Mammary epithelial cell (primary cell): ENCODE measurements at regions not wholly inside any gene's neighbourhood (a gene's known extent, or its start where the extent isn't known, plus 50 kb on each side); places are given as distances from the start of the nearest gene placed in this dataset.

ENCODE experiments used
- EZH2 ChIP-seq: IDR thresholded peaks from 2 replicates; pipeline ENCODE4 v1.6.1; 2012; ENCODE audit warnings: low read length, inconsistent platforms, borderline replicate concordance
- TF ChIP-seq, protein P1 (sequence below), 2 donors: IDR thresholded peaks in 1 of 2; conservative IDR thresholded peaks in 1 of 2; 2 replicates each; pipeline ENCODE4 v1.5.1; 2011 to 2012; ENCODE audit warnings: inconsistent platforms in 2 of 2, low read length in 2 of 2, mild to moderate bottlenecking in 2 of 2, control low read depth in 1 of 2, low read depth in 1 of 2; ENCODE audit not compliant: insufficient read depth in 1 of 2; ENCODE audit errors: extremely low read depth in 1 of 2

DNA sequence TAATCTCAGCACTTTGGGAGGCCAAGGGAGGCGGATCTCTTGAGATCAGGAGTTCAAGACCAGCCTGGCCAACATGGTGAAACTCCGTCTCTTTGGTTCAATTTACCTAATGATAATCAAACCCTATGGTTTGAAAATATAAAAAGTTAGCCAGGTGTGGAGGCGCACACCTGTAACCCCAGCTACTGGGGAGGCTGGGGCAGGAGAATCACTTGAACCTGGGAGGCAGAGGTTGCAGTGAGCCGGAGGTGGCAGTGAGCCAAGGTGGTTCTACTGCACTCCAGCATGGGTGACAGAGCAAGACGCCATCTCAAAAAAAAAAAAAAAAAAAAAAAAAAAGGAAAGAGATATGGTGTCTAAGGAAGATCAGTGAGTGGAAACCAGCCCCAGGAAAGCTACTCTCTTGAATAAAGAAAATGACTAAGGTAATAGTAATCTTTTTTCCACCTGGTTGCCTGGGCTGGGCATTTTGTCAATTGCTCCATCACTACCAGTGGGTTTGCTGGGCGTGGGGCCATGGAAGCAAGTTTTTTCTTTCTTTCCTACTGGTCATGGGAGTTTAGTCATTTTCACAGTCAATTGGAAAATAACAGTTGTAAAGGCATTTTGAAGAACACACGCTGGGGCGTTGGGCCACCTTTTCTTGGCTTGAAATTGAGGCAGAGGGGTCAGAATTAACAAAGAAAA, 387.6 kb upstream of the RGMA start:
- TF ChIP-seq, protein P1, sequence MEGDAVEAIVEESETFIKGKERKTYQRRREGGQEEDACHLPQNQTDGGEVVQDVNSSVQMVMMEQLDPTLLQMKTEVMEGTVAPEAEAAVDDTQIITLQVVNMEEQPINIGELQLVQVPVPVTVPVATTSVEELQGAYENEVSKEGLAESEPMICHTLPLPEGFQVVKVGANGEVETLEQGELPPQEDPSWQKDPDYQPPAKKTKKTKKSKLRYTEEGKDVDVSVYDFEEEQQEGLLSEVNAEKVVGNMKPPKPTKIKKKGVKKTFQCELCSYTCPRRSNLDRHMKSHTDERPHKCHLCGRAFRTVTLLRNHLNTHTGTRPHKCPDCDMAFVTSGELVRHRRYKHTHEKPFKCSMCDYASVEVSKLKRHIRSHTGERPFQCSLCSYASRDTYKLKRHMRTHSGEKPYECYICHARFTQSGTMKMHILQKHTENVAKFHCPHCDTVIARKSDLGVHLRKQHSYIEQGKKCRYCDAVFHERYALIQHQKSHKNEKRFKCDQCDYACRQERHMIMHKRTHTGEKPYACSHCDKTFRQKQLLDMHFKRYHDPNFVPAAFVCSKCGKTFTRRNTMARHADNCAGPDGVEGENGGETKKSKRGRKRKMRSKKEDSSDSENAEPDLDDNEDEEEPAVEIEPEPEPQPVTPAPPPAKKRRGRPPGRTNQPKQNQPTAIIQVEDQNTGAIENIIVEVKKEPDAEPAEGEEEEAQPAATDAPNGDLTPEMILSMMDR (conservative IDR thresholded peaks at IDR 0.05 in 1 of 2, IDR thresholded peaks at IDR 0.05 in 1 of 2; ENCODE audit: extremely low read depth in 1 of 2, insufficient read depth in 1 of 2, low read depth in 1 of 2, low read length in 2 of 2), result no peak
- no peak for TF ChIP-seq EZH2
